Thoracic aorta (tissue), 2 donors: ENCODE measurements at regions not wholly inside any gene's neighbourhood (a gene's known extent, or its start where the extent isn't known, plus 50 kb on each side); places are given as distances from the start of the nearest gene placed in this dataset.

Experiments used
- ATAC-seq: fragments of 150-250 bp; one replicate; pipeline ENCODE4 v1.8.0; 2017; ENCODE audit warnings: low read depth; ENCODE audit not compliant: insufficient number of reproducible peaks, low FRiP score
- DNase-seq: peaks from one replicate; pipeline ENCODE4 v3.0.0-alpha.2; 2020; ENCODE audit warnings: low spot score
- H3K27ac ChIP-seq, 2 donors: fragments of 200-600 bp; sonication (generic); 1 replicate in 1 of 2; 2 replicates in 1 of 2; pipeline ENCODE4 v1.5.1; 2016; ENCODE audit warnings: mild to moderate bottlenecking in 2 of 2, moderate library complexity in 2 of 2
- H3K27me3 ChIP-seq: fragments of 200-600 bp; sonication (generic); replicated peaks from 2 replicates; pipeline ENCODE4 v1.6.0; 2016; ENCODE audit warnings: mild to moderate bottlenecking; ENCODE audit not compliant: insufficient read depth
- H3K36me3 ChIP-seq: fragments of 200-600 bp; sonication (generic); one replicate; pipeline ENCODE4 v1.5.1; 2016
- H3K4me1 ChIP-seq, 2 donors: fragments of 200-600 bp; sonication (generic); 1 replicate in 1 of 2; 2 replicates in 1 of 2; pipeline versions ENCODE4 v1.5.1 to v1.6.0; 2016; ENCODE audit warnings: low read depth in 2 of 2, mild to moderate bottlenecking in 1 of 2; ENCODE audit not compliant: control insufficient read depth in 1 of 2
- H3K4me3 ChIP-seq: fragments of 200-600 bp; sonication (generic); 2 replicates; pipeline ENCODE4 v1.5.1; 2016; ENCODE audit warnings: mild to moderate bottlenecking
- H3K9me3 ChIP-seq: fragments of 200-600 bp; sonication (generic); 2 replicates; pipeline ENCODE4 v1.5.1; 2016
- CTCF ChIP-seq: fragments of 200-600 bp; sonication (generic); IDR thresholded peaks from one replicate; pipeline ENCODE4 v1.5.1; 2019; ENCODE audit warnings: antibody characterized with exemption

GRCh38 chr14:100436745-100437406, 113.7 kb downstream of the SLC25A47 start:
- no peak for TF ChIP-seq CTCF
- Histone ChIP-seq H3K27ac (no peak overlapping the region), H3K4me3 (no peak overlapping the region), H3K9me3 (no peaks in the 10 kb centered on the region), H3K27me3 (no peaks in the 10 kb centered on the region), H3K4me1 (peaks cover 12 to 24% of the 10 kb centered on the region in 2 donors), H3K36me3 (no peaks in the 10 kb centered on the region)
- no peak for ATAC-seq
- no peak for DNase-seq

GRCh38 chr14:100438271-100438670, 115.1 kb downstream of the SLC25A47 start:
- ATAC-seq, result no peak
- Histone ChIP-seq H3K36me3 (no peaks in the 10 kb centered on the region), H3K27me3 (no peaks in the 10 kb centered on the region), H3K4me1 (peaks cover 12 to 36% of the 10 kb centered on the region in 2 donors), H3K4me3 (no peak overlapping the region), H3K27ac (no peak overlapping the region), H3K9me3 (no peaks in the 10 kb centered on the region)
- no peak for TF ChIP-seq CTCF
- DNase-seq, result no peak

- Histone ChIP-seq H3K4me3 (no peak overlapping the region), H3K36me3 (no peaks in the 10 kb centered on the region), H3K27ac (no peak overlapping the region), H3K27me3 (no peaks in the 10 kb centered on the region), H3K4me1 (peaks cover 9 to 36% of the 10 kb centered on the region in 2 donors), H3K9me3 (no peaks in the 10 kb centered on the region)
- no peak for ATAC-seq
- DNase-seq, result no peak
- TF ChIP-seq CTCF, result no peak
Measured at GRCh38 chr14:100438678-100439592, 115.8 kb downstream of the SLC25A47 start.

GRCh38 chr14:100439781-100440180, 116.6 kb downstream of the SLC25A47 start:
- Histone ChIP-seq H3K4me1 (peaks cover 9 to 36% of the 10 kb centered on the region in 2 donors), H3K27ac (no peak overlapping the region), H3K36me3 (no peaks in the 10 kb centered on the region), H3K9me3 (no peaks in the 10 kb centered on the region), H3K27me3 (no peaks in the 10 kb centered on the region), H3K4me3 (no peak overlapping the region)
- DNase-seq (no peak), ATAC-seq (no peak)
- TF ChIP-seq CTCF, result no peak

- no peaks in the 10 kb centered on the region for H3K36me3 ChIP-seq
- H3K4me1 ChIP-seq, result peaks cover 9 to 36% of the 10 kb centered on the region in 2 donors
- peak; percentile 40 for TF ChIP-seq CTCF
- H3K27ac ChIP-seq, result no peak overlapping the region
- ATAC-seq, result no peak
- no peaks in the 10 kb centered on the region for H3K27me3 ChIP-seq
- no peaks in the 10 kb centered on the region for H3K9me3 ChIP-seq
- DNase-seq, result no peak
- H3K4me3 ChIP-seq, result peak overlapping the region; percentile 7
Measured at GRCh38 chr14:100440207-100440631, 117.1 kb downstream of the SLC25A47 start.
